ENCODE measurements at regions not wholly inside any gene's neighbourhood (a gene's known extent, or its start where the extent isn't known, plus 50 kb on each side); places are given as distances from the start of the nearest gene placed in this dataset.

DNA sequence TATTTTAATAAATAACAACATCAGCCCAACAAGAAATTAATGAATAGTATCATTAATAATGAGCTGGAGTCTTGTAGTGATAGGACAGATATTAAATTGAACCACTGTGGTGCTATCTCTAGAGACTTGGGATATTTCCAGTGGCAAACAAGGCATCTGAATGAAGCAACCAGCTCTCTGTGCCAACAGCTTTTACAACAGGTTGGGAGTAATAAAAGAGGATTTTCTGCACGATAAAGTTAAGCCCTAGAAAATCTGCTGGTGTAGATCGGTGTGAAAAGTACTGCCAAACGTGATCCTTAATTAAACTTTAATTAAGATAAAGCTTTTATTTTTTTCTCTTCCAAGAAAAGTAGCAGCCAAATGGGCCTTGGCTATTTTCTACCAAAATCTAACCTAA lies 385.5 kb downstream of the NR4A2 start:
- intact Hi-C loops (cut with micrococcal nuclease), result no loop called here
- ChIA-PET POLR2A (interaction anchor here (0.7 kb wide), 1 partner anchor 9 kb away, joined by 3 read pairs; no protein-coding TSS in a partner anchor), CTCF (interaction anchor here (0.6 kb wide), 1 partner anchor 16 kb away, joined by 3 read pairs; no protein-coding TSS in a partner anchor)
- Mint-ChIP-seq H3K36me3 (ENCODE audit: insufficient read depth, unreplicated experiment) (no peaks in the 10 kb centered on the region), H3K27ac (ENCODE audit: low read depth, unreplicated experiment) (no peak overlapping the region), H3K27me3 (ENCODE audit: insufficient read depth, unreplicated experiment) (no peaks in the 10 kb centered on the region), H3K4me1 (ENCODE audit: insufficient read depth, unreplicated experiment) (no peaks in the 10 kb centered on the region), H3K9me3 (ENCODE audit: unreplicated experiment) (peaks cover 13% of the 10 kb centered on the region), H3K4me3 (ENCODE audit: unreplicated experiment) (no peak overlapping the region)
- BruUV-seq (replicated peaks), result no TSS peak
- DNase-seq (ENCODE audit: unreplicated experiment), result no peak
- TF ChIP-seq, protein P1, sequence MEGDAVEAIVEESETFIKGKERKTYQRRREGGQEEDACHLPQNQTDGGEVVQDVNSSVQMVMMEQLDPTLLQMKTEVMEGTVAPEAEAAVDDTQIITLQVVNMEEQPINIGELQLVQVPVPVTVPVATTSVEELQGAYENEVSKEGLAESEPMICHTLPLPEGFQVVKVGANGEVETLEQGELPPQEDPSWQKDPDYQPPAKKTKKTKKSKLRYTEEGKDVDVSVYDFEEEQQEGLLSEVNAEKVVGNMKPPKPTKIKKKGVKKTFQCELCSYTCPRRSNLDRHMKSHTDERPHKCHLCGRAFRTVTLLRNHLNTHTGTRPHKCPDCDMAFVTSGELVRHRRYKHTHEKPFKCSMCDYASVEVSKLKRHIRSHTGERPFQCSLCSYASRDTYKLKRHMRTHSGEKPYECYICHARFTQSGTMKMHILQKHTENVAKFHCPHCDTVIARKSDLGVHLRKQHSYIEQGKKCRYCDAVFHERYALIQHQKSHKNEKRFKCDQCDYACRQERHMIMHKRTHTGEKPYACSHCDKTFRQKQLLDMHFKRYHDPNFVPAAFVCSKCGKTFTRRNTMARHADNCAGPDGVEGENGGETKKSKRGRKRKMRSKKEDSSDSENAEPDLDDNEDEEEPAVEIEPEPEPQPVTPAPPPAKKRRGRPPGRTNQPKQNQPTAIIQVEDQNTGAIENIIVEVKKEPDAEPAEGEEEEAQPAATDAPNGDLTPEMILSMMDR (IDR thresholded peaks at IDR 0.05; ENCODE audit: unreplicated experiment), result no peak

GRCh38 chr2:155944218-155944617 lies 388.3 kb downstream of the NR4A2 start:
- ChIA-PET CTCF (no interaction called here), POLR2A (no interaction called here)
- intact Hi-C loops (cut with micrococcal nuclease), result no loop called here
- Mint-ChIP-seq H3K27ac (ENCODE audit: low read depth, unreplicated experiment) (no peak overlapping the region), H3K36me3 (ENCODE audit: insufficient read depth, unreplicated experiment) (no peaks in the 10 kb centered on the region), H3K9me3 (ENCODE audit: unreplicated experiment) (peaks cover 24% of the 10 kb centered on the region), H3K4me1 (ENCODE audit: insufficient read depth, unreplicated experiment) (no peaks in the 10 kb centered on the region), H3K27me3 (ENCODE audit: insufficient read depth, unreplicated experiment) (no peaks in the 10 kb centered on the region), H3K4me3 (ENCODE audit: unreplicated experiment) (no peak overlapping the region)
- DNase-seq (ENCODE audit: unreplicated experiment), result no peak
- BruUV-seq (replicated peaks), result no TSS peak
- TF ChIP-seq, protein P1 (IDR thresholded peaks at IDR 0.05; ENCODE audit: unreplicated experiment), result no peak

GRCh38 chr2:155930312-155930711 lies 402.2 kb downstream of the NR4A2 start:
- peaks cover 9% of the 10 kb centered on the region for H3K9me3 Mint-ChIP-seq (ENCODE audit: unreplicated experiment)
- TF ChIP-seq, protein P1 (IDR thresholded peaks at IDR 0.05; ENCODE audit: unreplicated experiment), result no peak
- H3K4me1 Mint-ChIP-seq (ENCODE audit: insufficient read depth, unreplicated experiment), result no peaks in the 10 kb centered on the region
- no peak overlapping the region for H3K4me3 Mint-ChIP-seq (ENCODE audit: unreplicated experiment)
- no peak overlapping the region for H3K27ac Mint-ChIP-seq (ENCODE audit: low read depth, unreplicated experiment)
- BruUV-seq (replicated peaks), result no TSS peak
- no peaks in the 10 kb centered on the region for H3K36me3 Mint-ChIP-seq (ENCODE audit: insufficient read depth, unreplicated experiment)
- H3K27me3 Mint-ChIP-seq (ENCODE audit: insufficient read depth, unreplicated experiment), result no peaks in the 10 kb centered on the region
- intact Hi-C loops (cut with micrococcal nuclease), result no loop called here
- no peak for DNase-seq (ENCODE audit: unreplicated experiment)
- POLR2A ChIA-PET, result no interaction called here
- CTCF ChIA-PET, result interaction anchor here (0.6 to 0.7 kb wide), 2 partner anchors 17 to 731 kb away, joined by 3 read pairs; no protein-coding TSS in a partner anchor

GRCh38 chr2:155917380-155917779 lies 415.1 kb downstream of the NR4A2 start:
- ChIA-PET CTCF (interaction anchor here (0.7 kb wide), 1 partner anchor 43 kb away, joined by 4 read pairs; no protein-coding TSS in a partner anchor), POLR2A (no interaction called here)
- Mint-ChIP-seq H3K36me3 (ENCODE audit: insufficient read depth, unreplicated experiment) (no peaks in the 10 kb centered on the region), H3K27ac (ENCODE audit: low read depth, unreplicated experiment) (no peak overlapping the region), H3K4me1 (ENCODE audit: insufficient read depth, unreplicated experiment) (no peaks in the 10 kb centered on the region), H3K4me3 (ENCODE audit: unreplicated experiment) (no peak overlapping the region), H3K27me3 (ENCODE audit: insufficient read depth, unreplicated experiment) (no peaks in the 10 kb centered on the region), H3K9me3 (ENCODE audit: unreplicated experiment) (no peaks in the 10 kb centered on the region)
- BruUV-seq (replicated peaks), result no TSS peak
- DNase-seq (ENCODE audit: unreplicated experiment), result no peak
- intact Hi-C loops (cut with micrococcal nuclease), result no loop called here
- TF ChIP-seq, protein P1 (IDR thresholded peaks at IDR 0.05; ENCODE audit: unreplicated experiment), result no peak

All from MCF 10A (cell line).